SK-MEL-5 (cell line): ENCODE measurements at regions not wholly inside any gene's neighbourhood (a gene's known extent, or its start where the extent isn't known, plus 50 kb on each side); places are given as distances from the start of the nearest gene placed in this dataset.

ENCODE experiments used
- DNase-seq: peaks from one replicate; pipeline ENCODE4 v3.0.0-alpha.2; 2016; ENCODE audit warnings: low read depth, low spot score
- in situ Hi-C: cut with HindIII; loops from 2 replicates; pipeline ENCODE4 v1.10.0; 2016; ENCODE audit warnings: low sequenced_read_pairs, high pct_unique_total_duplicates, low pct_unique_long_range_greater_than_20kb

GRCh38 chr3:17969244-17969643 is 226.8 kb upstream of the TBC1D5 start:
- DNase-seq = no peak
- in situ Hi-C loops = no loop called here

- DNase-seq = no peak
- in situ Hi-C loops = no loop called here
Observed at GRCh38 chr3:17967953-17968607, 225.6 kb upstream of the TBC1D5 start.

GRCh38 chr3:17967111-17967510 is 224.7 kb upstream of the TBC1D5 start:
- DNase-seq = no peak
- in situ Hi-C loops = no loop called here

GRCh38 chr3:17965331-17965730 is 222.9 kb upstream of the TBC1D5 start:
- DNase-seq = no peak
- in situ Hi-C loops = no loop called here

GRCh38 chr3:17964108-17964507 is 221.7 kb upstream of the TBC1D5 start:
- DNase-seq = no peak
- in situ Hi-C loops = no loop called here

GRCh38 chr3:17955411-17955810 is 213.0 kb upstream of the TBC1D5 start:
- no peak for DNase-seq
- in situ Hi-C loops = no loop called here

- DNase-seq = no peak
- in situ Hi-C loops = no loop called here
Observed at GRCh38 chr3:17954801-17955200, 212.4 kb upstream of the TBC1D5 start.

GRCh38 chr3:17951241-17951640 is 208.8 kb upstream of the TBC1D5 start:
- DNase-seq = no peak
- in situ Hi-C loops = no loop called here

GRCh38 chr3:17949101-17949500 is 206.7 kb upstream of the TBC1D5 start:
- no peak for DNase-seq
- in situ Hi-C loops = no loop called here

- DNase-seq = no peak
- in situ Hi-C loops = no loop called here
Observed at GRCh38 chr3:17947833-17948232, 205.4 kb upstream of the TBC1D5 start.

GRCh38 chr3:17946619-17947018 is 204.2 kb upstream of the TBC1D5 start:
- DNase-seq = no peak
- in situ Hi-C loops = no loop called here

GRCh38 chr3:17945799-17946399 is 203.5 kb upstream of the TBC1D5 start:
- DNase-seq = no peak
- in situ Hi-C loops = no loop called here

GRCh38 chr3:17945018-17945798 is 202.8 kb upstream of the TBC1D5 start:
- no peak for DNase-seq
- in situ Hi-C loops = no loop called here

GRCh38 chr3:17942856-17943255 is 200.4 kb upstream of the TBC1D5 start:
- no peak for DNase-seq
- in situ Hi-C loops = no loop called here

GRCh38 chr3:17941766-17942165 is 199.3 kb upstream of the TBC1D5 start:
- in situ Hi-C loops = no loop called here
- DNase-seq = no peak

- in situ Hi-C loops = no loop called here
- DNase-seq = no peak
Observed at GRCh38 chr3:17941152-17941551, 198.7 kb upstream of the TBC1D5 start.

- DNase-seq = no peak
- in situ Hi-C loops = no loop called here
Observed at GRCh38 chr3:17939157-17939556, 196.7 kb upstream of the TBC1D5 start.

- DNase-seq = no peak
- in situ Hi-C loops = no loop called here
Observed at GRCh38 chr3:17938313-17938712, 195.9 kb upstream of the TBC1D5 start.
